Stomach (tissue), 4 donors: ENCODE measurements at regions not wholly inside any gene's neighbourhood (a gene's known extent, or its start where the extent isn't known, plus 50 kb on each side); places are given as distances from the start of the nearest gene placed in this dataset.

Experiments
- POLR2A ChIP-seq, 4 donors: fragments of 450-650 bp; IDR thresholded peaks; one replicate each; pipeline ENCODE4 v1.6.1; 2016; ENCODE audit warnings: antibody characterized with exemption in 4 of 4, control low read depth in 2 of 4, mild to moderate bottlenecking in 1 of 4, moderate library complexity in 1 of 4
- POLR2AphosphoS5 ChIP-seq, 3 donors: sonication (generic); formaldehyde crosslinking; IDR thresholded peaks; one replicate each; pipeline ENCODE4 v1.6.1; 2016; ENCODE audit warnings: antibody characterized with exemption in 3 of 3
- TF ChIP-seq, protein P1 (sequence below), 7 experiments: fragments of 450-650 bp in 4 of 7; fragments of 200-600 bp in 3 of 7; sonication (generic) in 3 of 7; IDR thresholded peaks; one replicate each; pipeline ENCODE4 v1.5.1; 2016 to 2019; ENCODE audit warnings: antibody characterized with exemption in 7 of 7, control low read depth in 2 of 7, mild to moderate bottlenecking in 1 of 7

DNA sequence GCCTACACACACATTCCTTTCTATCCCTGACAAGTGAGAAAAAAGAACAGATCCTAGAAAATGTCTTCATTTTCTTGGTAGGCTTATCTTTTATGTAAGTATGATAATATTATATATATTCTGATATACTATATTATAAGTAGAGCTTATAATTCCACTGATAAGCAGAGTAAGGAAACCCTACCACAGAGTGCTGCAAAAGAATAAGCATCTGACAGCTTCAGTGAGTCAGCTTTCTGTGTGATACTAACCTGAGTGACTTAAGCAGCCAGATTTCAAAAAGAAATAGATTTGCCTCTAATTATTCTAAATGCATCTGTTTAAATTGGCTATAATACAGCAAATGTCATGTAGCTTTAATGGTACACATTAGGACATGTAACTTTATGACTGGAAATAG lies 656.0 kb downstream of the MCTP2 start:
- TF ChIP-seq, protein P1, sequence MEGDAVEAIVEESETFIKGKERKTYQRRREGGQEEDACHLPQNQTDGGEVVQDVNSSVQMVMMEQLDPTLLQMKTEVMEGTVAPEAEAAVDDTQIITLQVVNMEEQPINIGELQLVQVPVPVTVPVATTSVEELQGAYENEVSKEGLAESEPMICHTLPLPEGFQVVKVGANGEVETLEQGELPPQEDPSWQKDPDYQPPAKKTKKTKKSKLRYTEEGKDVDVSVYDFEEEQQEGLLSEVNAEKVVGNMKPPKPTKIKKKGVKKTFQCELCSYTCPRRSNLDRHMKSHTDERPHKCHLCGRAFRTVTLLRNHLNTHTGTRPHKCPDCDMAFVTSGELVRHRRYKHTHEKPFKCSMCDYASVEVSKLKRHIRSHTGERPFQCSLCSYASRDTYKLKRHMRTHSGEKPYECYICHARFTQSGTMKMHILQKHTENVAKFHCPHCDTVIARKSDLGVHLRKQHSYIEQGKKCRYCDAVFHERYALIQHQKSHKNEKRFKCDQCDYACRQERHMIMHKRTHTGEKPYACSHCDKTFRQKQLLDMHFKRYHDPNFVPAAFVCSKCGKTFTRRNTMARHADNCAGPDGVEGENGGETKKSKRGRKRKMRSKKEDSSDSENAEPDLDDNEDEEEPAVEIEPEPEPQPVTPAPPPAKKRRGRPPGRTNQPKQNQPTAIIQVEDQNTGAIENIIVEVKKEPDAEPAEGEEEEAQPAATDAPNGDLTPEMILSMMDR (IDR thresholded peaks at IDR 0.05) = no peak
- TF ChIP-seq POLR2A (IDR thresholded peaks at IDR 0.05) (no peak), POLR2AphosphoS5 (IDR thresholded peaks at IDR 0.05) (no peak)
